Transverse colon (tissue), 4 donors: ENCODE measurements at regions not wholly inside any gene's neighbourhood (a gene's known extent, or its start where the extent isn't known, plus 50 kb on each side); places are given as distances from the start of the nearest gene placed in this dataset.
A peak's percentile ranks its signal among the peaks of the same experiment; 100 is the strongest.

Experiments used
- DNase-seq: peaks from one replicate; pipeline ENCODE4 v3.0.0-alpha.2; 2019
- H3K27ac ChIP-seq, 4 donors: fragments of 200-600 bp; sonication (generic); 2 replicates each; pipeline ENCODE4 v1.5.1; 2016 to 2018; ENCODE audit warnings: inconsistent platforms in 4 of 4
- H3K27me3 ChIP-seq: fragments of 200-600 bp; sonication (generic); 2 replicates; pipeline ENCODE4 v1.5.1; 2017; ENCODE audit warnings: inconsistent platforms
- H3K36me3 ChIP-seq, 4 donors: fragments of 200-600 bp; sonication (generic); 2 replicates each; pipeline ENCODE4 v1.5.1; 2017 to 2019; ENCODE audit warnings: inconsistent platforms in 4 of 4
- H3K4me1 ChIP-seq, 4 donors: fragments of 200-600 bp; sonication (generic); 2 replicates each; pipeline ENCODE4 v1.5.1; 2017 to 2020; ENCODE audit warnings: inconsistent platforms in 4 of 4
- H3K4me3 ChIP-seq, 4 donors: fragments of 200-600 bp; sonication (generic); 1 replicate in 1 of 4; 2 replicates in 3 of 4; pipeline versions ENCODE4 v1.5.1 to v1.6.1; 2017 to 2019; ENCODE audit warnings: inconsistent platforms in 4 of 4
- H3K9me3 ChIP-seq, 2 donors: fragments of 200-600 bp; sonication (generic); 2 replicates each; pipeline ENCODE4 v1.5.1; 2017 to 2019; ENCODE audit warnings: inconsistent platforms in 2 of 2
- CTCF ChIP-seq, 5 experiments: fragments of 200-600 bp in 3 of 5; fragments of 450-650 bp in 2 of 5; sonication (generic) in 3 of 5; IDR thresholded peaks; 1 replicate in 2 of 5; 2 replicates in 3 of 5; pipeline ENCODE4 v1.5.1; 2016 to 2017; ENCODE audit warnings: antibody characterized with exemption in 5 of 5, inconsistent platforms in 3 of 5, mild to moderate bottlenecking in 2 of 5, moderate library complexity in 1 of 5
- EP300 ChIP-seq: sonication (generic); formaldehyde crosslinking; IDR thresholded peaks from one replicate; pipeline ENCODE4 v1.6.1; 2017; ENCODE audit warnings: antibody characterized with exemption, low read depth
- POLR2A ChIP-seq: fragments of 450-650 bp; IDR thresholded peaks from one replicate; pipeline ENCODE4 v1.6.1; 2016; ENCODE audit warnings: antibody characterized with exemption, mild to moderate bottlenecking, moderate library complexity
- POLR2AphosphoS5 ChIP-seq, 3 donors: sonication (generic); formaldehyde crosslinking; IDR thresholded peaks; one replicate each; pipeline ENCODE4 v1.6.1; 2016; ENCODE audit warnings: antibody characterized with exemption in 3 of 3
- WGBS, 2 donors: methylation state at CpG; one replicate each; pipeline ENCODE4 v1.1.5; 2018; ENCODE audit warnings: low coverage in 1 of 2; 5-methylcytosine and 5-hydroxymethylcytosine counted together
- in situ Hi-C, 4 donors: fragments of 200-750 bp; cut with MboI; loops; one replicate each; pipeline versions ENCODE4 v1.15.0 to v1.15.1; 2017; ENCODE audit warnings: low sequenced_read_pairs in 3 of 4, low pct_ligation_motif_present in 1 of 4, low pct_unique_long_range_greater_than_20kb in 1 of 4
- intact Hi-C: fragments of 100-400 bp; cut with DNase I; formaldehyde crosslinking; loops from one replicate; pipeline ENCODE4 v1.15.1; 2023; ENCODE audit warnings: low total_unique reads

- no peak for DNase-seq
- H3K9me3 ChIP-seq, result no peaks in the 10 kb centered on the region
- no peaks in the 10 kb centered on the region for H3K27me3 ChIP-seq
- no peaks in the 10 kb centered on the region for H3K36me3 ChIP-seq
- no peak for TF ChIP-seq EP300
- TF ChIP-seq POLR2AphosphoS5 (IDR thresholded peaks at IDR 0.05), result no peak
- TF ChIP-seq POLR2A, result no peak
- TF ChIP-seq CTCF (IDR thresholded peaks at IDR 0.05), result no peak
- no peak overlapping the region for H3K27ac ChIP-seq
- WGBS, 2 donors, result 81 to 100% methylated on average over 1 of the region's 1 CpG
- in situ Hi-C loops (loop anchor here in 3 of 4 donors (25.0 kb wide), 3 partner anchors 380 to 505 kb away; partner anchors contain the start of gene COX7A2L (in 1 of the 3)), intact Hi-C loops (no loop called here)
- peaks cover 0 to 16% (median 4%) of the 10 kb centered on the region in 4 donors for H3K4me1 ChIP-seq
- no peak overlapping the region for H3K4me3 ChIP-seq
These were observed 190.9 kb upstream of the PKDCC start for GRCh38 chr2:41856946-41857345.

DNA sequence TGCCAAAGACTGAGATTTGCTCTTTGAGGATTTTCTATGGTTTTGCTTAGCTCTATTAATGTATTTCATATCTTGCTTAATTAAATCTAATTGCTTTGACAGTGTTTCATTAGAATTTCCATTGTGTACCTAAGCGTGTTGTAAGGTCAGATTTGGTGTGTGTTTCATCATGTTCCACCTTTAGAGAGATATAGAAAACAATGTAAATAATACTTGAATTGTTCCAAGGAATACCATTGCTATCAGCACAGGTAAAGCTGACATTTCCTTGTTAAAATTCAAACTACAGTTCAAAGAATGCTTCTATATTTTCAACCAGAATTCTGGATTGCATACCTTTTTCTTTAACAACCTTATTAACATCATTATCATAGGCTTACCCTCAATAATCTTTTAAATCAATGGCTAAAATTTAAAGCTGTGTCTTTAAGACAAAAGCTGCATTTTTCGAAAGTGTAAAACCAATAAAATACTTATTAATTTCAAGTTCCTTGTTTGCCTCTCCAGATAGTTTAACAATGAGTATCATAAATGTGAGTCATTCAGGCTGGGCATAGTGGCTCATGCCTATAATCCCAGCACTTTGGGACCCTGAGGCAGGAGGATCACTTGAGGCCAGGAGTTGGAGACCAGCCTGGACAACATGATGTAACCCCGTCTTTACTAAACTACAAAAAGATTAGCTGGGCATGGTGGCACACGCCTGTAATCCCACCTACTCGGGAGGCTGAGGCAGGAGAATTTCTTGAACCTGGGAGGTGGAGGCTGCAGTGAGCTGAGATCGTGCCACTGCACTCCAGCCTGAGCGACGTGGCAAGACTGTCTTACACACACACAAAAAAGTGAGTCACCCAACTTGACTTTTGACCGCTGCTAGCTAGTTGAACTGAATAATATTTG is 188.0 kb upstream of the PKDCC start:
- Histone ChIP-seq H3K27ac (peak overlapping the region in 3 of 4 donors; percentile 16 to 47 (median 28)), H3K36me3 (no peaks in the 10 kb centered on the region), H3K4me1 (peaks cover 0 to 16% (median 4%) of the 10 kb centered on the region in 4 donors), H3K9me3 (no peaks in the 10 kb centered on the region), H3K27me3 (no peaks in the 10 kb centered on the region), H3K4me3 (no peak overlapping the region)
- no peak for TF ChIP-seq POLR2AphosphoS5 (IDR thresholded peaks at IDR 0.05)
- no peak for TF ChIP-seq POLR2A
- no peak for TF ChIP-seq CTCF (IDR thresholded peaks at IDR 0.05)
- TF ChIP-seq EP300, result no peak
- WGBS, 2 donors, result 53 to 59% methylated on average over 6 to 9 of the region's 9 CpGs
- intact Hi-C loops, result no loop called here
- in situ Hi-C loops, result loop anchor here in 3 of 4 donors (25.0 kb wide), 3 partner anchors 377 to 502 kb away; partner anchors contain the start of gene COX7A2L (in 1 of the 3)
- no peak for DNase-seq

DNA sequence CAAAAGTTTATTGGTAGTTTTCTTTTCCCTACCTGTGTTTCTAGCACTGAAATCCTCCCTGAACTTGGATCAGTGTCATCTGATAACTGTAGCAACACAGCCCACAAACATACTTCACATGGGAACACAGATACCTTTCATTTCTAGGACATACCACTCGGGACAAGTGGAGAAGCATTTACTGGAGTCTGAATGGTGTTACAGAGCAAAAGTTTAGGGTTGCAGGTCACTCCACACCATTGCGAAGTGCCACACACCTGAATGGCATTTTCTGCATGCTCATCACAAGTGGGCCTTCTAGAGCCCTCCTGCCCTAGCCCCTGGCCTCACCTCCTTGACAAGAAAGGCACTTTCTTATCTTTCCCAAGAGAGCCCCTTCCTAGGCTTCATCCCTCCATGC is 184.8 kb upstream of the PKDCC start:
- Histone ChIP-seq H3K27ac (no peak overlapping the region), H3K27me3 (no peaks in the 10 kb centered on the region), H3K4me1 (peaks cover 0 to 16% (median 4%) of the 10 kb centered on the region in 4 donors), H3K36me3 (no peaks in the 10 kb centered on the region), H3K9me3 (no peaks in the 10 kb centered on the region), H3K4me3 (no peak overlapping the region)
- in situ Hi-C loops (loop anchor here in 3 of 4 donors (25.0 kb wide), 3 partner anchors 374 to 499 kb away; partner anchors contain the start of gene COX7A2L (in 1 of the 3)), intact Hi-C loops (no loop called here)
- DNase-seq, result no peak
- 80 to 87% methylated on average over 2 of the region's 2 CpGs for WGBS, 2 donors
- TF ChIP-seq POLR2A (no peak), EP300 (no peak), POLR2AphosphoS5 (IDR thresholded peaks at IDR 0.05) (no peak), CTCF (IDR thresholded peaks at IDR 0.05) (no peak)

- TF ChIP-seq CTCF (IDR thresholded peaks at IDR 0.05) (no peak), EP300 (no peak), POLR2A (no peak), POLR2AphosphoS5 (IDR thresholded peaks at IDR 0.05) (no peak)
- in situ Hi-C loops (loop anchor here in 3 of 4 donors (25.0 kb wide), 3 partner anchors 372 to 497 kb away; partner anchors contain the start of gene COX7A2L (in 1 of the 3)), intact Hi-C loops (no loop called here)
- Histone ChIP-seq H3K4me3 (no peak overlapping the region), H3K36me3 (no peaks in the 10 kb centered on the region), H3K27ac (no peak overlapping the region), H3K9me3 (no peaks in the 10 kb centered on the region), H3K27me3 (no peaks in the 10 kb centered on the region), H3K4me1 (peaks cover 0 to 5% (median 2%) of the 10 kb centered on the region in 4 donors)
- DNase-seq, result no peak
- 68% methylated on average over 3 of the region's 3 CpGs; no CpG with 5 or more reads in 1 of the 2 donors for WGBS, 2 donors
These were observed 182.6 kb upstream of the PKDCC start for GRCh38 chr2:41865263-41865662.
